SH-SY5Y (cell line): ENCODE measurements at regions not wholly inside any gene's neighbourhood (a gene's known extent, or its start where the extent isn't known, plus 50 kb on each side); places are given as distances from the start of the nearest gene placed in this dataset.

Source experiments
- GATA2 ChIP-seq: IDR thresholded peaks from 2 replicates; pipeline ENCODE4 v1.6.1; 2011; ENCODE audit warnings: mild to moderate bottlenecking, low read depth, low read length
- GATA3 ChIP-seq: IDR thresholded peaks from 2 replicates; pipeline ENCODE4 v1.6.1; 2011; ENCODE audit warnings: low read depth, mild to moderate bottlenecking, low read length, moderate library complexity

DNA sequence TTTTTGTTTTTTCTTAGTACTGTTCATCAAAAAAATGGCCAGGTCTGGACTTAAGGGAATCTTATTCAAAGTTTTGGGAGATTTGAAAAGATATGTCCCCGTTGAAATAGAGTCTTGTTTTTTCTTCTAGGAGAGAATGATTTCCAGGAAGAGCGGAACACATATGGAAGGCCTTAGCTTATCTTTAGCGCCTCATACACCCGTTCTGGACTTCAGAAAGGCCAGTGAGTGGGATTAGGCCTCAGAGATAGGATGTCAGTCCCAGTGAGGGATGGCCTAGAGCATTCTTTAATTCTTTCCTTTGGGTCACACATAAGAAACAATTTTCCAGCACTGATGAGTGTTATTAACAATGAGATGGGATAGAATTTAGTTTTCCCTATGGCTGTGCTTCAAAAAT is 54.5 kb upstream of the HAND2 start:
- no peak for TF ChIP-seq GATA2
- no peak for TF ChIP-seq GATA3
